VCaP (cell line): ENCODE measurements at regions not wholly inside any gene's neighbourhood (a gene's known extent, or its start where the extent isn't known, plus 50 kb on each side); places are given as distances from the start of the nearest gene placed in this dataset.
A peak's percentile ranks its signal among the peaks of the same experiment; 100 is the strongest.

ENCODE experiments used
- H3K27ac ChIP-seq: fragments of 450-650 bp; 2 replicates; pipeline ENCODE4 v1.5.1; 2017
- TF ChIP-seq, protein P1 (sequence below): fragments of 450-650 bp; conservative IDR thresholded peaks from 2 replicates; pipeline ENCODE4 v1.5.1; 2017; ENCODE audit warnings: mild to moderate bottlenecking, moderate library complexity

DNA sequence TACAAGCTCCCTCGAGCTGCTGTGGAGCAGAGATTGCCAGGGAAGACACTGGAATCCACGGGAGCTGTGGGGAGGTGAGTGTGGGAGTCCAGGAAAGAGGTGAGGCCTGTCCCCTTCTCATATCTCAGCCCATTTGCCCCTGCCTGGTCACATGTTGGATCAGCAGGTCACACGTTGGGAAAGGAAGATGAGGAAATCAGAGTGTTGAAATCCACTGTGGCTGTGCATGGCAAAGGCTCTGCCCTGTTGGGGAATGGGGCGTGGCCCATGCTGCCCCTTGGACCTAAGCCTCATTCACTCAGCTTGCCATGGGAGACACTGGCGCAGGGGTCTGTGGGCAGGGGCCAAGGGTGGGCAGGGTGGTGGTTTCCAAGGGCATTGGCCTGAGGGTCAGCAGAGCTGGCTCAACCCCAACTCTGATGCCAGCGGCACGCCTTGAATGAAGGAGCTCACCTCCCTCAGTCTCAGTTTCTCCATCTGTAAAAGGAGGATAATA, 85.4 kb upstream of the CPEB4 start:
- H3K27ac ChIP-seq = no peak overlapping the region
- TF ChIP-seq, protein P1, sequence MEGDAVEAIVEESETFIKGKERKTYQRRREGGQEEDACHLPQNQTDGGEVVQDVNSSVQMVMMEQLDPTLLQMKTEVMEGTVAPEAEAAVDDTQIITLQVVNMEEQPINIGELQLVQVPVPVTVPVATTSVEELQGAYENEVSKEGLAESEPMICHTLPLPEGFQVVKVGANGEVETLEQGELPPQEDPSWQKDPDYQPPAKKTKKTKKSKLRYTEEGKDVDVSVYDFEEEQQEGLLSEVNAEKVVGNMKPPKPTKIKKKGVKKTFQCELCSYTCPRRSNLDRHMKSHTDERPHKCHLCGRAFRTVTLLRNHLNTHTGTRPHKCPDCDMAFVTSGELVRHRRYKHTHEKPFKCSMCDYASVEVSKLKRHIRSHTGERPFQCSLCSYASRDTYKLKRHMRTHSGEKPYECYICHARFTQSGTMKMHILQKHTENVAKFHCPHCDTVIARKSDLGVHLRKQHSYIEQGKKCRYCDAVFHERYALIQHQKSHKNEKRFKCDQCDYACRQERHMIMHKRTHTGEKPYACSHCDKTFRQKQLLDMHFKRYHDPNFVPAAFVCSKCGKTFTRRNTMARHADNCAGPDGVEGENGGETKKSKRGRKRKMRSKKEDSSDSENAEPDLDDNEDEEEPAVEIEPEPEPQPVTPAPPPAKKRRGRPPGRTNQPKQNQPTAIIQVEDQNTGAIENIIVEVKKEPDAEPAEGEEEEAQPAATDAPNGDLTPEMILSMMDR = no peak

DNA sequence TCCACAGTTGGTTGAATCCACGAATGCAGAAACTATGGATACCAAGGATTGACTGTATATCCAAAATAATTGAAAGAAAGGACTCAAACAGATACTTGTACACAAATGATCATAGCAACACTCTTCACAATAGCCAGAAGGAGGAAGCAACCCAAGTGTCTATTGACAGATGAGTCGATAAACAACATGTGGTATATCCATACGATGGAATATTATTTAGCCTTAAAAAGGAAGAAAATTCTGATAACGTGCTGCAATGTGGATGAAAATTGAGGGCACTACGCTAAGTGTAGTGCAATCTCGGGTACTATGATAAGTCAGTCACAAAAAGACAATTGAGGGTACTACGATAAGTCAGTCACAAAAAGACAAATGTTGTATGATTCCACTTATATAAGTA, 83.6 kb upstream of the CPEB4 start:
- TF ChIP-seq, protein P1 = no peak

DNA sequence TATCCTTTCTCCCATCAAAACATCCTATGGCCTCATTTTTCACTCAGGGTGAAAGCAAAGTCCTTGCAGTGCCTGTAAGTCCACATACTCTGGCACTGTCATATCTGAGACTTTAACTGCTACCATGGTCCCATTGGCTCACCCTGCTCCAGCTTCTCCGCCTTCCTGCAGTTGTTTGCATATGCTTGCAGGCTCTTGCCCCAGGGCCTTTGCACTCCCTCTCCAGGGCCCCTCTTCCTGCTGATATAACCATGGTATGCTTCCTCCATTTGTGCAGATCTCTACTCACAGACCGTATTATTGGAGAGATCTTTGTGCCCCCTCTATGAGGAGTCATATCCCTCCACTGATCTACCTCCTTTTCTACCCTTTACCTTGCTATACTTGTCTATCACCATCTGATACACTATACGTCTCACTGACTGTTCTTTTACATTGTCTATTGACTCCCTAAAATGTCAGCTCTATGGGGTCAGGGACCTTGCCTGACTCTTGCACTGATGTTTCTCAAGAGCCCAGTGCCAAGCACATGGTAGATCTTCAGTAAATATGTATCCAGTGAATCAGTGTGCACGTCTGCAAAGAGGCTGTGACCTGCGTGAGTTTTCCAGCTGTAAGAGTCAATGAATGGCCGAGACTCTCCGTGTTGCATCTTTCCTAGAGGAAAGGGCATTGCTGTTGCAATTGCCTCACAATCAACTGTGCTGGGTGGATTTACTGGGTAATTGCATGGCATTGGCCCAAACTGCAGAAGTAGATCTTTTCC, 81.7 kb upstream of the CPEB4 start:
- TF ChIP-seq, protein P1 = no peak

More for the DNA sequence above, 83.6 kb upstream of the CPEB4 start:
- H3K27ac ChIP-seq = no peak overlapping the region

DNA sequence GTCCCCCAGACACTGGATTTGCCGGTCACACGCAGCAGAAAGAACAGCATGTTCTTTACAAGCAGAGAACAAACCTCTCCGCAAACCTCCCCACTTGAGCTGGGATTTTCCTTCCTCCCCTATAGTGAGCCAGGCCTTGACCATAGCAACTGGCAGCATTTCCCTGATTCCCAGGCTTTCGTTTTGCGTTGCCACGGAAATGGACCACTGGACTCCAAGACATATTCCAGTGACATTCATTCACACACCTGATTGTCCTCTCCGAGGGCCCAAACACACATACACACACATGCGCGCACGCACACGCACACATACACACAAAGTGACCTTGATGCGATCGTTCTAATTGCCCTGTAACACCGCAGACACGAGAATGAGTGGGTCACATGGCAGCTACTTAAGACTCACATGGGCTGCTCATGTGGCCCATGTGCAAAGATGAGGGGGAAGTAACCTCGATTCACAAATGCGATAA, 80.9 kb upstream of the CPEB4 start:
- peak overlapping the region; percentile 59 for H3K27ac ChIP-seq
- TF ChIP-seq, protein P1 = no peak

More for the DNA sequence above, 81.7 kb upstream of the CPEB4 start:
- H3K27ac ChIP-seq = peak overlapping the region; percentile 59

DNA sequence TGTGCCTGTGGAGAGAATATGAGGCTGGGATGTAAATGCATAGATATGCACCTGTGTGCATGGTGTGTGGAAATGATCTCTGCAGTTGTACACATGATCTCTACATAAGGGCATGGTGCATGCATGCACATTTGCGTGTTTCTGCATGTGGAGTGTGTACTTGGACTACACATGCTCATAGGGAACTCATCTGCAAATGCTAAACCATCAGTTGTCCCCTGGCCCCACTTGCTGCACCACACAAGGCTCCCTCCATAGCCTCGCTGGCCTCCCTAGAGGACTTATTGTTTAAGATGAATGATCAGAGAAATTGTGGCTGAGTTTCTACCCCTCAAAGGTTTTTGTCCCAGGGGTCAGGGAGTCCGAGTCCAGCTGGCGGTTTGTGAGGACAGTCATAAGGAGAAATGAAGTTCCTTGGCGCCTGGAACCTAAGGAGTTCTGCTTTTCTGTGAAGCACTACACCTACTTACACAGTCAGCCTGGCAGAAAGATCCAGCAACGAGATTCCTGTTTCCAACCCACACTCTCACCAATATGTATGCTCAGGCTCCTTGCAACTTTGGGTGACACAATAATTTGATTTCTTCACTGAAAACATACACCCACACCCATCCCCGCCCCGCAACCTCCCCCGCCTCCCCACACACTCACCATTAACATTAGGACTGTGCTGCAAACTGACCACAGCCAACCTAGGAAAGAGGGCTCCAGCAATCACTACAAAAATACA, 79.9 kb upstream of the CPEB4 start:
- H3K27ac ChIP-seq = peak overlapping the region; percentile 59; the same call in 1 of the 2 replicates
- TF ChIP-seq, protein P1 = no peak

DNA sequence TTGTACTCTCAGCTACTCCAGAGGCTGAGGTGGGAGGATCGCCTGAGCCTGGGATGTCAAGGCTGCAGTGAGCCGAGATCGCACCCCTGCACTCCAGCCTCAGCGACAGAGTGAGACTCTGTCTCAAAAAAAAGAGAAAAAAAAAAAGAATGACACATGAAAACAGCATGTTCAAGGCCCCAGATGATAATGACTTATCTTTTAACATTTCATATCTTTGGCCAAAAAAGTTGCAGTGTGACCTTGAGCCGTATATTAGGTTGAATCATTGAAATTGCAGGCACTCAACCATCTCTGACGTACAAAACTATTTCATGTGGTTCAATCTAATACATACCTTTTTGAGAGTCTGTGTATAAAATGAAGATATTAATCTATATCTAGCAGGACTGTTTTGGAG, 79.1 kb upstream of the CPEB4 start:
- no peak overlapping the region for H3K27ac ChIP-seq
- TF ChIP-seq, protein P1 = no peak

DNA sequence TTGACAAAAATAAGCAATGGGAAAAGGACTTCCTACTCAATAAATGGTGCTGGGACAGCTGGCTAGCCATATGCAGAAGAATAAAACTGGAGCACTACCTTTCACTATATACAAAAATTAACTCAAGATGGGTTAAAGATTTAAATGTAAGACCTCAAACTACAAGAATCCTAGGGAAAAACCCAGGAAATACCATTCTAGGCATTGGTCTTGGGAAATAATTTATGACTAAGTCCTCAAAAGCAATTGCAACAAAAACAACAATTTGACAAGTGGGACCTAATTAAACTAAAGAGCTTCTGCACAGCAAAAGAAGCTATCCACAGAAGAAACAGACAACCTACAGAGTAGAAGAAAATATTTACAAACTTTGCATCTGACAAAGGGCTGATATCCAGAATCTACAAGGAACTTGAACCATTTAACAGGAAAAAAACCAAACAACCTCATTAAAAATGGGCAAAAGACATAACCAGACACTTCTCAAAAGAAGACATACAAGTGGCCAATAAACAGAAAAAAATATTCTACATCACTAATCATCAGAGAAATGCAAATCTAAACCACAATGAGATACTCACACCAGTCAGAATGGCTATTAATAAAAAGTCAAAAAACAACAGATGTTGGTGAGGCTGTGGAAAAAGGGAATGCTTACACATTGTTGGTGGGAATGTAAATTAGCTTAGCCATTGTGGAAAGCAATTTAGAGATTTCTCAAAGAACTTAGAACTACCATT, 75.2 kb upstream of the CPEB4 start:
- TF ChIP-seq, protein P1 = no peak
- no peak overlapping the region for H3K27ac ChIP-seq
